Fibroblast of lung (primary cell): ENCODE measurements at regions not wholly inside any gene's neighbourhood (a gene's known extent, or its start where the extent isn't known, plus 50 kb on each side); places are given as distances from the start of the nearest gene placed in this dataset.

Experiments
- DNase-seq, 2 donors: peaks; one replicate each; pipeline versions ENCODE4 v3.0.0 to v3.0.0-alpha.2; 2010; ENCODE audit warnings: low read depth in 2 of 2
- H2AFZ ChIP-seq: 2 replicates; pipeline ENCODE4 v1.5.1; 2012; ENCODE audit warnings: low read length, control low read depth, inconsistent platforms
- H3K27ac ChIP-seq: 2 replicates; pipeline ENCODE4 v1.5.1; 2011; ENCODE audit warnings: low read length, control low read depth; ENCODE audit not compliant: insufficient read depth
- H3K27me3 ChIP-seq: 2 replicates; pipeline ENCODE4 v1.5.1; 2011; ENCODE audit warnings: mild to moderate bottlenecking, low read length; ENCODE audit not compliant: control insufficient read depth, insufficient read depth
- H3K36me3 ChIP-seq: 2 replicates; pipeline ENCODE4 v1.5.1; 2011; ENCODE audit warnings: low read length; ENCODE audit not compliant: control insufficient read depth, insufficient read depth
- H3K4me1 ChIP-seq: 2 replicates; pipeline ENCODE4 v1.5.1; 2011; ENCODE audit warnings: low read length; ENCODE audit not compliant: control insufficient read depth, insufficient read depth; ENCODE audit errors: extremely low read depth
- H3K4me2 ChIP-seq: 2 replicates; pipeline ENCODE4 v1.5.1; 2011; ENCODE audit warnings: low read length, control low read depth; ENCODE audit not compliant: insufficient read depth; ENCODE audit errors: extremely low read depth
- H3K4me3 ChIP-seq, 4 experiments: fragments of 200-600 bp in 1 of 4; sonication (generic) in 1 of 4; replicated peaks in 1 of 4; 2 replicates each; pipeline ENCODE4 v1.5.1; 2011 to 2016; ENCODE audit warnings: low read length in 4 of 4, low read depth in 3 of 4, mild to moderate bottlenecking in 3 of 4, control low read depth in 2 of 4, inconsistent platforms in 1 of 4, mixed read lengths in 1 of 4; ENCODE audit not compliant: insufficient read depth in 1 of 4; ENCODE audit errors: control extremely low read depth in 1 of 4
- H3K79me2 ChIP-seq: 2 replicates; pipeline ENCODE4 v1.5.1; 2012; ENCODE audit warnings: mild to moderate bottlenecking, low read length, inconsistent platforms; ENCODE audit not compliant: control insufficient read depth, insufficient read depth
- H3K9ac ChIP-seq: 2 replicates; pipeline ENCODE4 v1.5.1; 2011; ENCODE audit warnings: mild to moderate bottlenecking, low read length, control low read depth; ENCODE audit not compliant: insufficient read depth
- H3K9me3 ChIP-seq: 2 replicates; pipeline ENCODE4 v1.5.1; 2012; ENCODE audit warnings: low read depth, low read length; ENCODE audit not compliant: control insufficient read depth, insufficient read depth
- H4K20me1 ChIP-seq: 2 replicates; pipeline ENCODE4 v1.5.1; 2011; ENCODE audit warnings: low read length; ENCODE audit not compliant: control insufficient read depth, insufficient read depth; ENCODE audit errors: extremely low read depth
- CTCF ChIP-seq, 2 donors: IDR thresholded peaks in 1 of 2; conservative IDR thresholded peaks in 1 of 2; 1 replicate in 1 of 2; 2 replicates in 1 of 2; pipeline ENCODE4 v1.5.1; 2011 to 2012; ENCODE audit warnings: low read length in 2 of 2, control low read depth in 1 of 2, inconsistent platforms in 1 of 2, low read depth in 1 of 2, mild to moderate bottlenecking in 1 of 2
- EZH2 ChIP-seq: IDR thresholded peaks from 2 replicates; pipeline ENCODE4 v1.5.1; 2012; ENCODE audit warnings: low read length, control low read depth, mild to moderate bottlenecking; ENCODE audit errors: missing control alignments

DNA sequence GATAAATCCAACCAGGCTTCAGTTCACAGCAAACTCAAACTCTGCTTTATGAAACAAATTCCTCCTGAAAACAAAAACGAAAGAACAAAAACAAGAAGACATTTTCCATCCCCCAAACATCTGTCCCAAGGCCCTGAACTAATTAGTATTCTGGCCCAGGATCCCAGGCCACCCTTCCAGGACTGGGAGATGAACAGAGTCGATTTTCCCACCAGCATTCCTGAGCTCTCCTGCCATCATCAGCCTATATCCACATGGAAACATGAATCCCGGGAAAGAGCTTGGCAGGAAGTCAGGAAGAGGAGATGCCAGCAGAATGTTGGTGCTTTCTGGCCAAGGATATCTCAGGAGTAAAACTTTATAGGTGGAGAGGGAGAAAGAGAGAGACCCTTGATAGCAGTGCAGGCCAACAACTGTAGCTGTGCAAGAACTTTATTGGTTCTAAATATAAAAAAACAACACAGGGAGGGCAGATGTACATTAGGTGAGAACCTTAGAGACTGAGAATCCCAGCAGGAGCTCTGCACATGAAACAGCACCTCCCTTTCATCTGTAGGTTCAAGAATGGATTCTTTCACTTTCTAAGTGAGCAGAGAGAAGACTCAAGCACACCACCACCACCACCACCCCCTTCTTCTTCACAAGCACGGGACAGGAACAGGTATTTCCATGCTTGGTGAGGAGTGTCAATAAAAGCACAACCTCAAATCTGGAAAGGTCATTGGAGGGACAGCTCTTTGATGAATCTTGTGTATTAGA, 190.7 kb upstream of the TAS2R1 start:
- peak in 1 of 2 donors; percentile 5 for DNase-seq
- Histone ChIP-seq H3K4me1 (no peaks in the 10 kb centered on the region), H4K20me1 (no peaks in the 10 kb centered on the region), H3K36me3 (no peaks in the 10 kb centered on the region), H2AFZ (peak overlapping the region; percentile 5), H3K4me2 (no peak overlapping the region), H3K4me3 (peak overlapping the region in 1 of 4 experiments; percentile 5), H3K9me3 (no peaks in the 10 kb centered on the region), H3K27me3 (no peaks in the 10 kb centered on the region), H3K79me2 (no peaks in the 10 kb centered on the region), H3K27ac (no peak overlapping the region), H3K9ac (no peak overlapping the region)
- TF ChIP-seq CTCF (conservative IDR thresholded peaks at IDR 0.05 in 1 of 2, IDR thresholded peaks at IDR 0.05 in 1 of 2; ENCODE audit: low read depth in 1 of 2, low read length in 2 of 2): no peak
- TF ChIP-seq EZH2: no peak

DNA sequence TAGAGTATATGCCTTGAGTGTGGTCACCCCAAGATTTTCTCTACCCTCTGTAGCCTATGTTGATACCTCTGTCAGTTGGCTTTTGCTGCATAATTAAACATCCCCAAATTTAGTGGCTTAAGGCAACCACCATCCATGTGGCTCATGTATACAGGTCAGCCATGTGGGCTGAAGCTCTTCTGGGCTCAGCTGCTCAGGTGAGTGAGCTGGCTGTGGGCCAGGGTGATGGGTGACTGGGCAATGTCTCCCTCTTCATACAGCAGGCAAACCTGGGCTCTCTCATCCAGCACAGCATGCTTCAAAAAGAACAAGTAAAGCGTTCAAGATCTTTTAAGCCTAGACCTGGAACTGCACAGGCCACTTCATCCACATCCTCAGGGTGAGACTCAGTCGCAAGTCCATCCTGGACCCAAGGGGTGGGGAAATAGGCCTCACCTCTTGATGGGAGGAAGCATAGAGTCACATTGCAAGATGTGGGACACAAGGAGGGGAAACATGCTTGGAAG, 188.2 kb upstream of the TAS2R1 start:
- H3K9ac ChIP-seq: no peak overlapping the region
- no peaks in the 10 kb centered on the region for H4K20me1 ChIP-seq
- H3K27ac ChIP-seq: no peak overlapping the region
- no peaks in the 10 kb centered on the region for H3K9me3 ChIP-seq
- H3K36me3 ChIP-seq: no peaks in the 10 kb centered on the region
- no peak overlapping the region for H3K4me3 ChIP-seq
- no peak for DNase-seq
- no peak overlapping the region for H3K4me2 ChIP-seq
- H2AFZ ChIP-seq: no peak overlapping the region
- TF ChIP-seq EZH2 (no peak), CTCF (conservative IDR thresholded peaks at IDR 0.05 in 1 of 2, IDR thresholded peaks at IDR 0.05 in 1 of 2; ENCODE audit: low read depth in 1 of 2, low read length in 2 of 2) (no peak)
- H3K79me2 ChIP-seq: no peaks in the 10 kb centered on the region
- no peaks in the 10 kb centered on the region for H3K27me3 ChIP-seq
- H3K4me1 ChIP-seq: no peaks in the 10 kb centered on the region

DNA sequence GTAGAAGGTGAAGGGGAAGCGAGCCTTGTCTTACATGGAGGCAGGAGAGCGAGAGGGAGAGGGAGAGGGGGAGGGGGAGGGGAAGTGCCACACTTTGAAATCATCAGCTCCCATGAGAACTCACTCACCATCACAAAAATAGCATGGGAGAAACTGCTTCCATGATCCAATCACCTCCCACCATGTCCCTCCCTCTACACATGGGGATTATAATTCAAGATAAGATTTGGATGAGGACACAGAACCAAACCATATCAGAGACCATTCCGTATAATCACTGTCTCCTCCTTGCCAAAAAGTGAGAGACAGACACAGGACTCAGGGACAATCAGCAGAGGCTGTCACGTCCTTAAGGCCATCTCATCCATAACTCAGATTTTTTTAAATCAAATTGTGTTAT, 187.7 kb upstream of the TAS2R1 start:
- no peak for DNase-seq
- Histone ChIP-seq H3K4me1 (no peaks in the 10 kb centered on the region), H3K9ac (no peak overlapping the region), H3K36me3 (no peaks in the 10 kb centered on the region), H3K79me2 (no peaks in the 10 kb centered on the region), H3K9me3 (no peaks in the 10 kb centered on the region), H3K4me3 (no peak overlapping the region), H3K27me3 (no peaks in the 10 kb centered on the region), H3K27ac (no peak overlapping the region), H2AFZ (no peak overlapping the region), H4K20me1 (no peaks in the 10 kb centered on the region), H3K4me2 (no peak overlapping the region)
- no peak for TF ChIP-seq EZH2
- TF ChIP-seq CTCF (conservative IDR thresholded peaks at IDR 0.05 in 1 of 2, IDR thresholded peaks at IDR 0.05 in 1 of 2; ENCODE audit: low read depth in 1 of 2, low read length in 2 of 2): no peak
